A549 (cell line): ENCODE measurements at regions not wholly inside any gene's neighbourhood (a gene's known extent, or its start where the extent isn't known, plus 50 kb on each side); places are given as distances from the start of the nearest gene placed in this dataset.
A peak's percentile ranks its signal among the peaks of the same experiment; 100 is the strongest.

Experiments used
- CBX8 ChIP-seq: fragments of 200-600 bp; sonication (generic); IDR thresholded peaks from 2 replicates; pipeline ENCODE4 v1.6.1; 2016
- CHD2 ChIP-seq: fragments of 150-350 bp; IDR thresholded peaks from 2 replicates; pipeline ENCODE4 v1.6.1; 2014; ENCODE audit warnings: low read length; ENCODE audit not compliant: partially characterized antibody
- EHF ChIP-seq: fragments of 250-450 bp; sonication (Bioruptor Pico); IDR thresholded peaks from 2 replicates; pipeline ENCODE4 v1.5.0; 2020; ENCODE audit warnings: mild to moderate bottlenecking
- MAFK ChIP-seq: fragments of 450-650 bp; IDR thresholded peaks from 2 replicates; pipeline ENCODE4 v1.6.1; 2014; ENCODE audit not compliant: partially characterized antibody
- PHF8 ChIP-seq: fragments of 200-600 bp; sonication (generic); IDR thresholded peaks from 2 replicates; pipeline ENCODE4 v1.6.1; 2016; ENCODE audit warnings: low read depth, mild to moderate bottlenecking, antibody characterized with exemption, moderate library complexity, borderline replicate concordance
- POLR2A ChIP-seq: IDR thresholded peaks from 2 replicates; pipeline ENCODE4 v1.6.1; 2012; ENCODE audit warnings: mild to moderate bottlenecking, low read length
- RFX5 ChIP-seq: fragments of 450-650 bp; IDR thresholded peaks from 2 replicates; pipeline ENCODE4 v1.7.1; 2014; ENCODE audit warnings: antibody characterized with exemption, mild to moderate bottlenecking, moderate library complexity
- TF ChIP-seq, protein P1 (sequence below): fragments of >200 bp; sonication (Bioruptor Twin); formaldehyde crosslinking; IDR thresholded peaks from 3 replicates; pipeline ENCODE4 v1.5.1; 2016
- TF ChIP-seq, protein P2 (sequence below): IDR thresholded peaks from 2 replicates; pipeline ENCODE4 v1.6.1; 2012

DNA sequence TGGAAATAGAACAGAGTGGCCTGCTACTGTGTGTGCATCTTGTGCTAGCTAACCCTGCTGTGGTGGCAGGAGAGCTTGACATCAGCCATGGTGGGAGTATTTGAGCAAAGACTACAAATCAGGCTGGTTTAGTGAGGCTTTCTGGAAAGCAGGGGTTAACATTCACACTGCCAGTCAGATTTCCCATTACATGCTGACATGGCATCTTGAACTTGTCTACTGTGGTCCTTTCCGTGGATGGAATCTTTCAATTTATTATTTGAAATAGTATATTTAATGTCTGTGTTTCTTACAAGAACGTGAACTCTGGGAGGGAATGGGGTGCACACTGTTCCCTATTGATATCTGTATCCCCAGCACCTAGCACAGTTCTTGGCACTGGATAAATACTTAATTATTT lies 60.8 kb downstream of the GCNT4 start:
- no peak for TF ChIP-seq POLR2A
- TF ChIP-seq MAFK = peak; percentile 49
- no peak for TF ChIP-seq CBX8
- TF ChIP-seq, protein P1, sequence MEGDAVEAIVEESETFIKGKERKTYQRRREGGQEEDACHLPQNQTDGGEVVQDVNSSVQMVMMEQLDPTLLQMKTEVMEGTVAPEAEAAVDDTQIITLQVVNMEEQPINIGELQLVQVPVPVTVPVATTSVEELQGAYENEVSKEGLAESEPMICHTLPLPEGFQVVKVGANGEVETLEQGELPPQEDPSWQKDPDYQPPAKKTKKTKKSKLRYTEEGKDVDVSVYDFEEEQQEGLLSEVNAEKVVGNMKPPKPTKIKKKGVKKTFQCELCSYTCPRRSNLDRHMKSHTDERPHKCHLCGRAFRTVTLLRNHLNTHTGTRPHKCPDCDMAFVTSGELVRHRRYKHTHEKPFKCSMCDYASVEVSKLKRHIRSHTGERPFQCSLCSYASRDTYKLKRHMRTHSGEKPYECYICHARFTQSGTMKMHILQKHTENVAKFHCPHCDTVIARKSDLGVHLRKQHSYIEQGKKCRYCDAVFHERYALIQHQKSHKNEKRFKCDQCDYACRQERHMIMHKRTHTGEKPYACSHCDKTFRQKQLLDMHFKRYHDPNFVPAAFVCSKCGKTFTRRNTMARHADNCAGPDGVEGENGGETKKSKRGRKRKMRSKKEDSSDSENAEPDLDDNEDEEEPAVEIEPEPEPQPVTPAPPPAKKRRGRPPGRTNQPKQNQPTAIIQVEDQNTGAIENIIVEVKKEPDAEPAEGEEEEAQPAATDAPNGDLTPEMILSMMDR = no peak
- no peak for TF ChIP-seq PHF8
- TF ChIP-seq EHF = no peak
- TF ChIP-seq, protein P2, sequence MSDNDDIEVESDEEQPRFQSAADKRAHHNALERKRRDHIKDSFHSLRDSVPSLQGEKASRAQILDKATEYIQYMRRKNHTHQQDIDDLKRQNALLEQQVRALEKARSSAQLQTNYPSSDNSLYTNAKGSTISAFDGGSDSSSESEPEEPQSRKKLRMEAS = no peak
- no peak for TF ChIP-seq RFX5
- TF ChIP-seq CHD2 = no peak
